Adrenal gland (tissue), 5 donors: ENCODE measurements at regions not wholly inside any gene's neighbourhood (a gene's known extent, or its start where the extent isn't known, plus 50 kb on each side); places are given as distances from the start of the nearest gene placed in this dataset.

Experiments used
- CTCF ChIP-seq, 6 experiments: fragments of 450-650 bp in 4 of 6; fragments of 200-600 bp in 2 of 6; sonication (generic) in 1 of 6; IDR thresholded peaks; 1 replicate in 5 of 6; 2 replicates in 1 of 6; pipeline versions ENCODE4 v1.5.1 to v1.8.0; 2016 to 2021; ENCODE audit warnings: antibody characterized with exemption in 6 of 6, mild to moderate bottlenecking in 2 of 6, moderate library complexity in 1 of 6
- POLR2A ChIP-seq, 2 donors: fragments of 450-650 bp; IDR thresholded peaks; one replicate each; pipeline ENCODE4 v1.6.1; 2017; ENCODE audit warnings: antibody characterized with exemption in 2 of 2, mild to moderate bottlenecking in 2 of 2, moderate library complexity in 1 of 2
- donor health status: DM: no; HTN: no; CAD: no.

- TF ChIP-seq POLR2A (IDR thresholded peaks at IDR 0.05) (no peak), CTCF (IDR thresholded peaks at IDR 0.05) (no peak)
Measured at GRCh38 chr11:112617977-112618826, 343.0 kb upstream of the NCAM1 start.
